ENCODE measurements at regions not wholly inside any gene's neighbourhood (a gene's known extent, or its start where the extent isn't known, plus 50 kb on each side); places are given as distances from the start of the nearest gene placed in this dataset.
"Not testable (repeated sequence)": the region's sequence is repeated elsewhere in the genome, so short reads cannot be mapped to it uniquely, and the experiment has no call there.

GRCh38 chr9:99488131-99489059 lies 266.3 kb downstream of the SEC61B start:
- no peak for DNase-seq

- no peak for DNase-seq
Observed at GRCh38 chr9:99489060-99489413, 267.0 kb downstream of the SEC61B start.

GRCh38 chr9:99490729-99491128 lies 268.6 kb downstream of the SEC61B start:
- no peak for DNase-seq

- DNase-seq: no peak
Observed at GRCh38 chr9:99491408-99492158, 269.5 kb downstream of the SEC61B start.

GRCh38 chr9:99497641-99498040 lies 275.6 kb downstream of the SEC61B start:
- DNase-seq: no peak

GRCh38 chr9:99498979-99499378 lies 276.9 kb downstream of the SEC61B start:
- DNase-seq: not testable (repeated sequence)

GRCh38 chr9:99505936-99506335 lies 283.9 kb downstream of the SEC61B start:
- DNase-seq: no peak

GRCh38 chr9:99506747-99507348 lies 284.8 kb downstream of the SEC61B start:
- no peak for DNase-seq

- no peak for DNase-seq
Observed at GRCh38 chr9:99509065-99509745, 287.1 kb downstream of the SEC61B start.

GRCh38 chr9:99509900-99510535 lies 287.9 kb downstream of the SEC61B start:
- DNase-seq: no peak

- no peak for DNase-seq
Observed at GRCh38 chr9:99511723-99512122, 289.6 kb downstream of the SEC61B start.

- no peak for DNase-seq
Observed at GRCh38 chr9:99513441-99514112, 291.5 kb downstream of the SEC61B start.

- DNase-seq: no peak
Observed at GRCh38 chr9:99515093-99515492, 293.0 kb downstream of the SEC61B start.

- DNase-seq: no peak
Observed at GRCh38 chr9:99515895-99516656, 294.0 kb downstream of the SEC61B start.

GRCh38 chr9:99516657-99517049 lies 294.6 kb downstream of the SEC61B start:
- no peak for DNase-seq

GRCh38 chr9:99523838-99524237 lies 297.8 kb upstream of the NR4A3 start:
- DNase-seq: no peak

GRCh38 chr9:99531313-99531712 lies 290.4 kb upstream of the NR4A3 start:
- DNase-seq: no peak

- no peak for DNase-seq
Observed at GRCh38 chr9:99533421-99533820, 288.3 kb upstream of the NR4A3 start.

GRCh38 chr9:99537996-99538395 lies 283.7 kb upstream of the NR4A3 start:
- DNase-seq: no peak

GRCh38 chr9:99544526-99544925 lies 277.2 kb upstream of the NR4A3 start:
- no peak for DNase-seq

- no peak for DNase-seq
Observed at GRCh38 chr9:99549441-99549840, 272.2 kb upstream of the NR4A3 start.
